ENCODE measurements at regions not wholly inside any gene's neighbourhood (a gene's known extent, or its start where the extent isn't known, plus 50 kb on each side); places are given as distances from the start of the nearest gene placed in this dataset.

DNA sequence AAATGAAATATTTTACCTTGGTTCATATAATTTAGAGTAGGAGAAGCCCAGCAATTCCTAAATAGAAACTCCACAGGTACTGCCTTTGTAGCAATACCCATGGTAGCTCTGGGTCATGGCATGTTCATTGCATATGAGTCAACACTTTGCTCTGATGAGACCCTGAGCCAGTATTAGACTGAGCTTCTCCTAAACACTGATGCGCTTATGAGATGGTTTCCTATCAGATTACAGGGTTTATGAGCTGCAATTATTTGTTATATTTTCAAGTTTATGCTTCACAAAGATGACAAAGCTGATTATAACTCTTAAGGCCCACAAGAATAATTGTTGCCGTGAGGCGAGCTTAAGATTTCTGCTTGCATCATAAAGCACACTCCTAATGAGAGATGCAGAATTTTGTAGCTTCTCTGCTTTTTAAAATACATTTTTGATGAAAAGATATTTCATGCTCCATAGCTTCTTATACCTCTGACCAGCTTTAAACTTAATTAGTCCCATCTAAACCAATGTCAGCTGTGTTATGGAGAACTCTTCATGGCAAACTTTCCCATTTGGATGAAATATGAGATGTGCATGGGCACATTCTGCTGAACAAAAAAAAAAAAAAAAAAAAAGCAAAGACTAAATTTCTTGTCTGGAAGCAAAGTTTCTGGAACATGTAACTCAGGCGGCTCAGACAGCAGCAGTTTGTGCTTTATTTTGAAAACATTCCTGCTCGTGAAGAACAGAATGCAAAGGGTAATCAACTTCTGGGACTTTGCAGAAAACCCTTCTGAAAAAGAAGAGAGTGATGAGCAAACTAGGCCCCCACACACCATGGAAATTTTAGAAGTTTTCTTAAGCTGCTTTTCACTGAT, 162.6 kb downstream of the KCNE4 start:
- no peaks in the 10 kb centered on the region for H3K79me2 ChIP-seq (ENCODE audit: insufficient read depth, low read length)
- H3K27ac Mint-ChIP-seq (ENCODE audit: unreplicated experiment), result no peak overlapping the region
- no peak overlapping the region for H3K4me2 ChIP-seq (ENCODE audit: low read length)
- no peak overlapping the region for H3K4me3 ChIP-seq (ENCODE audit: insufficient read depth, low read depth, low read length)
- peaks cover 2% of the 10 kb centered on the region for H3K36me3 Mint-ChIP-seq (ENCODE audit: low read depth, unreplicated experiment)
- H4K20me1 ChIP-seq (ENCODE audit: insufficient read depth, low read length), result no peaks in the 10 kb centered on the region
- no peaks in the 10 kb centered on the region for H3K4me1 ChIP-seq (ENCODE audit: insufficient read depth, low read length)
- peaks cover 2% of the 10 kb centered on the region for H3K27me3 Mint-ChIP-seq (ENCODE audit: low read depth, unreplicated experiment)
- H3K27me3 ChIP-seq (ENCODE audit: insufficient read depth, low read length), result peaks cover 7% of the 10 kb centered on the region
- H3K4me3 Mint-ChIP-seq (ENCODE audit: unreplicated experiment), result no peak overlapping the region
- FAIRE-seq (no peak), DNase-seq (ENCODE audit: low read depth) (no peak)
- no peak overlapping the region for H2AFZ ChIP-seq (ENCODE audit: low read depth, low read length)
- no peak for TF ChIP-seq EZH2 (IDR thresholded peaks at IDR 0.05; ENCODE audit: insufficient read depth, low read length)
- H3K9me3 ChIP-seq (ENCODE audit: insufficient read depth, low read depth, low read length), result no peaks in the 10 kb centered on the region
- H3K9me3 Mint-ChIP-seq (ENCODE audit: unreplicated experiment), result no peaks in the 10 kb centered on the region
- no peak overlapping the region for H3K9ac ChIP-seq (ENCODE audit: low read length)
- no peak overlapping the region for H3K27ac ChIP-seq (ENCODE audit: low read depth, low read length)
- peaks cover 2% of the 10 kb centered on the region for H3K4me1 Mint-ChIP-seq (ENCODE audit: low read depth, unreplicated experiment)
- H3K36me3 ChIP-seq (ENCODE audit: insufficient read depth, low read length), result no peaks in the 10 kb centered on the region

DNA sequence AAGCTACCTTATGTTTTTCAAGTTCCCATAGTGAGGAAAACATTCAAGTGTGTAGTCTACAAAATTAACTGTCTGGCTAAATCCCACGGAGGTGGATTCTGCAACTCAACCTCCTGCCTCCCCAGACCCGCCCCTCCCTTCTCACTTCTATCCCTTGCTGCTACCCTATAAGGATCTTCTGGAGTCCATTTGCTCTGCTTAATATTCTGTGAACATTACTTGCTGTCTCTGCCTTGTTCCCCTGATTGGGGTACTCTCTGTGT, 163.2 kb downstream of the KCNE4 start:
- no peak overlapping the region for H3K9ac ChIP-seq (ENCODE audit: low read length)
- H3K4me1 ChIP-seq (ENCODE audit: insufficient read depth, low read length), result no peaks in the 10 kb centered on the region
- FAIRE-seq (no peak), DNase-seq (ENCODE audit: low read depth) (no peak)
- H2AFZ ChIP-seq (ENCODE audit: low read depth, low read length), result no peak overlapping the region
- no peak overlapping the region for H3K4me3 Mint-ChIP-seq (ENCODE audit: unreplicated experiment)
- no peaks in the 10 kb centered on the region for H4K20me1 ChIP-seq (ENCODE audit: insufficient read depth, low read length)
- peaks cover 7% of the 10 kb centered on the region for H3K27me3 ChIP-seq (ENCODE audit: insufficient read depth, low read length)
- no peaks in the 10 kb centered on the region for H3K79me2 ChIP-seq (ENCODE audit: insufficient read depth, low read length)
- peaks cover 2% of the 10 kb centered on the region for H3K4me1 Mint-ChIP-seq (ENCODE audit: low read depth, unreplicated experiment)
- peaks cover 6% of the 10 kb centered on the region for H3K27me3 Mint-ChIP-seq (ENCODE audit: low read depth, unreplicated experiment)
- no peak overlapping the region for H3K4me2 ChIP-seq (ENCODE audit: low read length)
- no peaks in the 10 kb centered on the region for H3K36me3 ChIP-seq (ENCODE audit: insufficient read depth, low read length)
- peaks cover 2% of the 10 kb centered on the region for H3K36me3 Mint-ChIP-seq (ENCODE audit: low read depth, unreplicated experiment)
- H3K27ac ChIP-seq (ENCODE audit: low read depth, low read length), result no peak overlapping the region
- no peaks in the 10 kb centered on the region for H3K9me3 ChIP-seq (ENCODE audit: insufficient read depth, low read depth, low read length)
- no peaks in the 10 kb centered on the region for H3K9me3 Mint-ChIP-seq (ENCODE audit: unreplicated experiment)
- no peak overlapping the region for H3K27ac Mint-ChIP-seq (ENCODE audit: unreplicated experiment)
- H3K4me3 ChIP-seq (ENCODE audit: insufficient read depth, low read depth, low read length), result no peak overlapping the region
- TF ChIP-seq EZH2 (IDR thresholded peaks at IDR 0.05; ENCODE audit: insufficient read depth, low read length), result no peak
- TF ChIP-seq, protein P1, sequence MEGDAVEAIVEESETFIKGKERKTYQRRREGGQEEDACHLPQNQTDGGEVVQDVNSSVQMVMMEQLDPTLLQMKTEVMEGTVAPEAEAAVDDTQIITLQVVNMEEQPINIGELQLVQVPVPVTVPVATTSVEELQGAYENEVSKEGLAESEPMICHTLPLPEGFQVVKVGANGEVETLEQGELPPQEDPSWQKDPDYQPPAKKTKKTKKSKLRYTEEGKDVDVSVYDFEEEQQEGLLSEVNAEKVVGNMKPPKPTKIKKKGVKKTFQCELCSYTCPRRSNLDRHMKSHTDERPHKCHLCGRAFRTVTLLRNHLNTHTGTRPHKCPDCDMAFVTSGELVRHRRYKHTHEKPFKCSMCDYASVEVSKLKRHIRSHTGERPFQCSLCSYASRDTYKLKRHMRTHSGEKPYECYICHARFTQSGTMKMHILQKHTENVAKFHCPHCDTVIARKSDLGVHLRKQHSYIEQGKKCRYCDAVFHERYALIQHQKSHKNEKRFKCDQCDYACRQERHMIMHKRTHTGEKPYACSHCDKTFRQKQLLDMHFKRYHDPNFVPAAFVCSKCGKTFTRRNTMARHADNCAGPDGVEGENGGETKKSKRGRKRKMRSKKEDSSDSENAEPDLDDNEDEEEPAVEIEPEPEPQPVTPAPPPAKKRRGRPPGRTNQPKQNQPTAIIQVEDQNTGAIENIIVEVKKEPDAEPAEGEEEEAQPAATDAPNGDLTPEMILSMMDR (IDR thresholded peaks at IDR 0.05; ENCODE audit: insufficient read depth, low read depth, low read length), result no peak

DNA sequence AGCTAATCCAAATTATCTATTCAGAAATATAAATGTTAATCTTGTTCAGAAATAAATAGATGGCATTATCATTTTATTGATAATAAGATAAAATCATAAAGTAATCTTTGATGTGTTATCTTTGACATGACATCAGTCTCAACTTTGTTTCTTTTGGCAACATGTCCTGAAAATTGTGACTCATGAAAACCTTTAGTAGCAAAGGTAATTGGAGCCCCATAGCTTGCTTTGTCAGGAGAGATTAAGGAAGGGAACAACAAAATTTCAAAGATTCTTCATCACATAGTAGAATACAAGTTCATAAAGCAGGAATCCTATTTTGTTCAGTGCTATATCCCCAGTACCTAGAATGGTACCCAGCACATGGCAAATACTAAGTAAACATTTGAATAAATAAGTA, 165.4 kb downstream of the KCNE4 start:
- no peaks in the 10 kb centered on the region for H3K79me2 ChIP-seq (ENCODE audit: insufficient read depth, low read length)
- no peak overlapping the region for H3K27ac ChIP-seq (ENCODE audit: low read depth, low read length)
- H2AFZ ChIP-seq (ENCODE audit: low read depth, low read length), result no peak overlapping the region
- H3K9ac ChIP-seq (ENCODE audit: low read length), result no peak overlapping the region
- Mint-ChIP-seq H3K4me1 (ENCODE audit: low read depth, unreplicated experiment) (peaks cover 2% of the 10 kb centered on the region), H3K4me3 (ENCODE audit: unreplicated experiment) (no peak overlapping the region), H3K27me3 (ENCODE audit: low read depth, unreplicated experiment) (peaks cover 6% of the 10 kb centered on the region), H3K27ac (ENCODE audit: unreplicated experiment) (no peak overlapping the region), H3K36me3 (ENCODE audit: low read depth, unreplicated experiment) (no peaks in the 10 kb centered on the region), H3K9me3 (ENCODE audit: unreplicated experiment) (no peaks in the 10 kb centered on the region)
- H4K20me1 ChIP-seq (ENCODE audit: insufficient read depth, low read length), result no peaks in the 10 kb centered on the region
- no peak overlapping the region for H3K4me2 ChIP-seq (ENCODE audit: low read length)
- no peak overlapping the region for H3K4me3 ChIP-seq (ENCODE audit: insufficient read depth, low read depth, low read length)
- peaks cover 7% of the 10 kb centered on the region for H3K27me3 ChIP-seq (ENCODE audit: insufficient read depth, low read length)
- H3K9me3 ChIP-seq (ENCODE audit: insufficient read depth, low read depth, low read length), result no peaks in the 10 kb centered on the region
- no peak for FAIRE-seq
- no peak for DNase-seq (ENCODE audit: low read depth)
- H3K36me3 ChIP-seq (ENCODE audit: insufficient read depth, low read length), result no peaks in the 10 kb centered on the region
- TF ChIP-seq EZH2 (IDR thresholded peaks at IDR 0.05; ENCODE audit: insufficient read depth, low read length), result no peak
- TF ChIP-seq, protein P1 (IDR thresholded peaks at IDR 0.05; ENCODE audit: insufficient read depth, low read depth, low read length), result no peak
- no peaks in the 10 kb centered on the region for H3K4me1 ChIP-seq (ENCODE audit: insufficient read depth, low read length)
